K562 (cell line): ENCODE measurements at regions not wholly inside any gene's neighbourhood (a gene's known extent, or its start where the extent isn't known, plus 50 kb on each side); places are given as distances from the start of the nearest gene placed in this dataset.

Experiments
- BRD4 ChIP-seq: fragments of 200-600 bp; sonication (generic); IDR thresholded peaks from 2 replicates; pipeline ENCODE4 v1.6.1; 2017; ENCODE audit warnings: inconsistent platforms
- CHD2 ChIP-seq: IDR thresholded peaks from 2 replicates; pipeline ENCODE4 v1.6.1; 2011; ENCODE audit warnings: low read depth, low read length
- MAFK ChIP-seq: IDR thresholded peaks from 2 replicates; pipeline ENCODE4 v1.6.1; 2011; ENCODE audit warnings: low read length, improper control_type of control experiment
- SMARCB1 ChIP-seq: IDR thresholded peaks from 2 replicates; pipeline ENCODE4 v1.6.1; 2011; ENCODE audit warnings: improper control_type of control experiment, low read depth; ENCODE audit not compliant: insufficient read length

DNA sequence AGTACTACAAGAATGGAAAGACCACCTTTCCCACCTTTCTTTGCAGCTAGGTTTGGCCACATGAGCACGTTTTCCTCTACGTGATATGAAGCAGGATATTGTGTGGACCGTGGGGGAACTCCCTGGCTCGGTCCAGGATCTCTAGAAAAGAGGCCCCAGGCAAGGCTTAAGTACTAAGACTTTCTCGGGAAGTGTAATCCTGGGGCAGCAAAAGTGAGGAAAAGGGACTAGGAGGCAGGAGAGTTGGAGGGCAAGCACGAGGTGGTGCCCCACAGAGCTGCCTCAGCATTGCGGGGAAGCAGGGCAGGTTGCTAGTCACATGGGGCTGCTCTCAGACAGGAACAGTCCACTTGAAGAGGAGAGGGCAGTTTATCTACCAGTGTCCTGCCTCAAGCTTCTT is 235.1 kb downstream of the GADD45G start:
- TF ChIP-seq CHD2 (no peak), BRD4 (no peak), SMARCB1 (no peak), MAFK (no peak)
